PC-3 (cell line): ENCODE measurements at regions not wholly inside any gene's neighbourhood (a gene's known extent, or its start where the extent isn't known, plus 50 kb on each side); places are given as distances from the start of the nearest gene placed in this dataset.

Source experiments
- EZH2phosphoT487 ChIP-seq: fragments of 300-600 bp; sonication (generic); IDR thresholded peaks from 2 replicates; pipeline ENCODE4 v1.6.1; 2018; ENCODE audit warnings: mild to moderate bottlenecking, antibody characterized with exemption, low read length, borderline replicate concordance
- TF ChIP-seq, protein P1 (sequence below): fragments of 300-600 bp; sonication (generic); conservative IDR thresholded peaks from 2 replicates; pipeline ENCODE4 v1.5.1; 2017; ENCODE audit warnings: antibody characterized with exemption, low read depth, mild to moderate bottlenecking, low read length

- TF ChIP-seq EZH2phosphoT487, result no peak
- TF ChIP-seq, protein P1, sequence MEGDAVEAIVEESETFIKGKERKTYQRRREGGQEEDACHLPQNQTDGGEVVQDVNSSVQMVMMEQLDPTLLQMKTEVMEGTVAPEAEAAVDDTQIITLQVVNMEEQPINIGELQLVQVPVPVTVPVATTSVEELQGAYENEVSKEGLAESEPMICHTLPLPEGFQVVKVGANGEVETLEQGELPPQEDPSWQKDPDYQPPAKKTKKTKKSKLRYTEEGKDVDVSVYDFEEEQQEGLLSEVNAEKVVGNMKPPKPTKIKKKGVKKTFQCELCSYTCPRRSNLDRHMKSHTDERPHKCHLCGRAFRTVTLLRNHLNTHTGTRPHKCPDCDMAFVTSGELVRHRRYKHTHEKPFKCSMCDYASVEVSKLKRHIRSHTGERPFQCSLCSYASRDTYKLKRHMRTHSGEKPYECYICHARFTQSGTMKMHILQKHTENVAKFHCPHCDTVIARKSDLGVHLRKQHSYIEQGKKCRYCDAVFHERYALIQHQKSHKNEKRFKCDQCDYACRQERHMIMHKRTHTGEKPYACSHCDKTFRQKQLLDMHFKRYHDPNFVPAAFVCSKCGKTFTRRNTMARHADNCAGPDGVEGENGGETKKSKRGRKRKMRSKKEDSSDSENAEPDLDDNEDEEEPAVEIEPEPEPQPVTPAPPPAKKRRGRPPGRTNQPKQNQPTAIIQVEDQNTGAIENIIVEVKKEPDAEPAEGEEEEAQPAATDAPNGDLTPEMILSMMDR, result no peak; the same call in 1 of the 2 replicates
Observed at GRCh38 chr5:98121036-98121936, 652.2 kb upstream of the RGMB start.
